Trophoblast cell (in vitro differentiated cells and primary cell): ENCODE measurements at regions not wholly inside any gene's neighbourhood (a gene's known extent, or its start where the extent isn't known, plus 50 kb on each side); places are given as distances from the start of the nearest gene placed in this dataset.
A peak's percentile ranks its signal among the peaks of the same experiment; 100 is the strongest.

Source experiments
- DNase-seq, 2 donors: peaks; one replicate each; pipeline ENCODE4 v3.0.0-alpha.2; 2016
- H2AFZ ChIP-seq: 2 replicates; pipeline ENCODE4 v1.6.1; 2013; ENCODE audit warnings: low read length, moderate library complexity, mild to moderate bottlenecking; ENCODE audit not compliant: insufficient read depth, poor library complexity
- H2AK5ac ChIP-seq: 2 replicates; pipeline ENCODE4 v1.6.1; 2013; ENCODE audit warnings: mild to moderate bottlenecking, low read length
- H2BK120ac ChIP-seq: 2 replicates; pipeline ENCODE4 v1.6.1; 2013; ENCODE audit warnings: low read length, mild to moderate bottlenecking, moderate library complexity; ENCODE audit not compliant: insufficient read depth, poor library complexity
- H2BK12ac ChIP-seq: 2 replicates; pipeline ENCODE4 v1.6.1; 2013; ENCODE audit warnings: mild to moderate bottlenecking, low read length, moderate library complexity
- H2BK5ac ChIP-seq: 2 replicates; pipeline ENCODE4 v1.6.1; 2013; ENCODE audit warnings: low read length, low read depth, moderate library complexity, mild to moderate bottlenecking; ENCODE audit not compliant: poor library complexity
- H3K14ac ChIP-seq: 2 replicates; pipeline ENCODE4 v1.6.1; 2013; ENCODE audit warnings: mild to moderate bottlenecking, low read length
- H3K18ac ChIP-seq: 2 replicates; pipeline ENCODE4 v1.6.1; 2013; ENCODE audit warnings: mild to moderate bottlenecking, low read length
- H3K23ac ChIP-seq: 2 replicates; pipeline ENCODE4 v1.6.1; 2013; ENCODE audit warnings: low read length
- H3K27ac ChIP-seq: 2 replicates; pipeline ENCODE4 v1.5.1; 2013; ENCODE audit warnings: low read depth, mild to moderate bottlenecking, inconsistent platforms, low read length, moderate library complexity
- H3K27me3 ChIP-seq: 2 replicates; pipeline ENCODE4 v1.6.1; 2013; ENCODE audit warnings: inconsistent platforms, mild to moderate bottlenecking, low read length, moderate library complexity; ENCODE audit not compliant: insufficient read depth
- H3K36me3 ChIP-seq, 2 experiments: 1 replicate in 1 of 2; 2 replicates in 1 of 2; pipeline ENCODE4 v1.6.1; 2013; ENCODE audit warnings: low read length in 2 of 2, mild to moderate bottlenecking in 2 of 2, moderate library complexity in 1 of 2; ENCODE audit not compliant: insufficient read depth in 2 of 2, control insufficient read depth in 1 of 2
- H3K4ac ChIP-seq: 2 replicates; pipeline ENCODE4 v1.6.1; 2013; ENCODE audit warnings: low read depth, mild to moderate bottlenecking, low read length, moderate library complexity
- H3K4me1 ChIP-seq, 2 experiments: 1 replicate in 1 of 2; 2 replicates in 1 of 2; pipeline ENCODE4 v1.6.1; 2013; ENCODE audit warnings: low read length in 2 of 2, mild to moderate bottlenecking in 2 of 2, moderate library complexity in 1 of 2; ENCODE audit not compliant: insufficient read depth in 2 of 2, control insufficient read depth in 1 of 2
- H3K4me2 ChIP-seq: 2 replicates; pipeline ENCODE4 v1.6.1; 2013; ENCODE audit warnings: inconsistent platforms, mild to moderate bottlenecking, low read length, moderate library complexity
- H3K4me3 ChIP-seq: 2 replicates; pipeline ENCODE4 v1.5.1; 2013; ENCODE audit warnings: mild to moderate bottlenecking, low read depth, low read length, inconsistent platforms
- H3K79me1 ChIP-seq: one replicate; pipeline ENCODE4 v1.6.1; 2013; ENCODE audit warnings: low read length
- H3K79me2 ChIP-seq: 2 replicates; pipeline ENCODE4 v1.6.1; 2013; ENCODE audit warnings: low read length, mild to moderate bottlenecking; ENCODE audit not compliant: control insufficient read depth, insufficient read depth, poor library complexity
- H3K9ac ChIP-seq: 2 replicates; pipeline ENCODE4 v1.6.1; 2013; ENCODE audit warnings: mild to moderate bottlenecking, low read length
- H3K9me3 ChIP-seq: 2 replicates; pipeline ENCODE4 v1.6.1; 2013; ENCODE audit warnings: low read depth, mild to moderate bottlenecking, control low read depth, inconsistent platforms, low read length; ENCODE audit not compliant: insufficient read depth
- H4K12ac ChIP-seq: 2 replicates; pipeline ENCODE4 v1.6.1; 2013; ENCODE audit warnings: low read depth, mild to moderate bottlenecking, low read length, moderate library complexity
- H4K8ac ChIP-seq: 2 replicates; pipeline ENCODE4 v1.6.1; 2013; ENCODE audit warnings: low read depth, mild to moderate bottlenecking, low read length, moderate library complexity
- H4K91ac ChIP-seq: one replicate; pipeline ENCODE4 v1.6.1; 2013; ENCODE audit warnings: low read depth, mild to moderate bottlenecking, low read length, moderate library complexity
- WGBS: extraction: QIAGEN DNeasy Blood & Tissue Kit; methylation state at CpG from one replicate; pipeline ENCODE4 v1.1.7; 2013; ENCODE audit warnings: missing lambda C conversion rate; ENCODE audit not compliant: insufficient read length, insufficient coverage; ENCODE audit errors: extremely low coverage; 5-methylcytosine and 5-hydroxymethylcytosine counted together

DNA sequence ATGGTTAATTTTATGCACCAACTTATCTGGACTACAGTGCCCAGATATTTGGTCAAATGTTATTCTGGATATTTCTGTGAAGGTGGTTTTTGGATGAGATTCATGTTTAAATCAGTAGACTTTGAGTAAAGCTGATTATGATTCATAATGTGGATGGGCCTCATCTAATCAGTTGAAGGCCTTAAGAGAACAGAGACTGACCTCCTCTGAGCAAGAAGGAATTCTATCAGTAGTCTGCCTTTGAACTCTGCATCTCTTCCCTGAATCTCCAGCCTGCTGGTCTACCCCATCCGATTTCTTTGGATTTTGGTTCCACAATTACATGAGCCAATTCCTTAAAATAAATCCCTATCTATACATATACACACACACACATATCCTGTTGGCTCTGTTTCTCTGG, 82.8 kb upstream of the MAP4K3 start:
- Histone ChIP-seq H2BK120ac (no peak overlapping the region), H3K4me1 (peaks cover 14 to 19% of the 10 kb centered on the region in 2 experiments), H3K27me3 (no peaks in the 10 kb centered on the region), H2BK12ac (no peak overlapping the region), H2AK5ac (no peak overlapping the region), H3K36me3 (no peaks in the 10 kb centered on the region), H3K14ac (no peak overlapping the region), H2BK5ac (no peak overlapping the region), H4K12ac (no peak overlapping the region), H3K9me3 (peaks cover 6% of the 10 kb centered on the region), H3K23ac (no peak overlapping the region), H3K4me3 (no peak overlapping the region), H3K79me2 (no peaks in the 10 kb centered on the region), H3K9ac (no peak overlapping the region), H2AFZ (no peak overlapping the region), H3K79me1 (peaks cover 5% of the 10 kb centered on the region), H4K91ac (no peak overlapping the region), H3K4ac (no peak overlapping the region), H4K8ac (no peak overlapping the region), H3K4me2 (no peak overlapping the region), H3K27ac (no peak overlapping the region), H3K18ac (no peak overlapping the region)
- no peak for DNase-seq
- WGBS: no CpG with 5 or more reads among the region's 1 CpG

DNA sequence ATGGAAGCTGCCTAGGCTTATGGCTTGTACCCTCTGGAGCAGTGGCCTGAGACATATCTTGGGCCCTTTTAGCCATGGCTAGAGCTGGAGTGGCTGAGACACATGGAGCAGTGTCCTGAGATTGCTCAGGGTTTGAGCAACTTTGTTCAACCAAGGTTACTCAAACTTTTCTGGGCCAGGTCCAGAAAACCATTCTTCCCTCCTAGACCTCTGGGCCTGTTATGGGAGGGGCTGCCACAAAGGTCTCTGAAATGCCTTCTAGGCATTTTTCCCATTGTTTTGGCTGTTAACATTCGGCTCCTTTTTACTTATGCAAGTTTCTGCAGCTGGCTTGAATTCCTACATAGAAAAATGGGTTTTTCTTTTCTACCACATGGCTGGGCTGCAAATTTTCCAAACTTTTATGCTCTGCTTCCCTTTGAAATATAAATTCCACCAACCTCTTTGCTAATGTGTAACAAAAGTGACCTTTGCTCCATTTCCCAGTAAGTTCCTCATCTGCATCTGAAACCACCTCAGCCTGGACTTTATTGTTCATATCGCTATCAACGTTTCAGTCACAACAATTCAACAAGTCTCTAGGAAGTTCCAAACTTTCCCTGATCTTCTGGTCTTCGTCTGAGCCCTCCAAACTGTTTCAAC, 84.9 kb upstream of the MAP4K3 start:
- H3K79me1 ChIP-seq: peaks cover 10% of the 10 kb centered on the region
- no peak overlapping the region for H4K12ac ChIP-seq
- no CpG with 5 or more reads among the region's 4 CpGs for WGBS
- no peak overlapping the region for H2AFZ ChIP-seq
- no peak overlapping the region for H4K91ac ChIP-seq
- no peak overlapping the region for H3K4ac ChIP-seq
- no peak overlapping the region for H3K14ac ChIP-seq
- no peak overlapping the region for H4K8ac ChIP-seq
- H3K9ac ChIP-seq: no peak overlapping the region
- no peaks in the 10 kb centered on the region for H3K36me3 ChIP-seq
- DNase-seq: no peak
- no peak overlapping the region for H3K27ac ChIP-seq
- H3K23ac ChIP-seq: no peak overlapping the region
- H3K27me3 ChIP-seq: no peaks in the 10 kb centered on the region
- H3K4me1 ChIP-seq: peaks cover 8 to 9% of the 10 kb centered on the region in 2 experiments
- H2BK12ac ChIP-seq: no peak overlapping the region
- H3K4me3 ChIP-seq: no peak overlapping the region
- no peak overlapping the region for H2BK120ac ChIP-seq
- no peak overlapping the region for H3K18ac ChIP-seq
- no peaks in the 10 kb centered on the region for H3K79me2 ChIP-seq
- no peak overlapping the region for H2BK5ac ChIP-seq
- no peak overlapping the region for H3K4me2 ChIP-seq
- no peak overlapping the region for H2AK5ac ChIP-seq
- H3K9me3 ChIP-seq: peaks cover 6% of the 10 kb centered on the region

DNA sequence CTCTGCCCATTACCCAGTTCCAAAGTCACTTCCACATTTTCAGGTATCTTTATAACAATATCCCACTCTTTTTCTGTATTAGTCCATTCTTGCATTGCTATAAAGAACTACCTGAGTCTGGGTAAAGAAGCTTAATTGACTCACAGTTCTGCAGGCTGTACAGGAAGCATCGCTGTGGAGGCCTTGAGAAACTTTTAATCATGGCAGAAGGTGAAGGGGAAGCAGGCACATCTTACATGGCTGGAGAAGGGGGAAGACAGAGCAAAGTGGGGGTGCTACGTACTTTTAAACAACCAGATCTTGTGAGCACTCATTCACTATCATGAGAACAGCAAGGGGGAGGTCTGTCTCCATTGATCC, 85.4 kb upstream of the MAP4K3 start:
- H2AFZ ChIP-seq: no peak overlapping the region
- peaks cover 8 to 9% of the 10 kb centered on the region in 2 experiments for H3K4me1 ChIP-seq
- H3K23ac ChIP-seq: no peak overlapping the region
- peaks cover 10% of the 10 kb centered on the region for H3K79me1 ChIP-seq
- H4K91ac ChIP-seq: no peak overlapping the region
- no peak overlapping the region for H3K9ac ChIP-seq
- no peak overlapping the region for H2BK5ac ChIP-seq
- H3K4me2 ChIP-seq: no peak overlapping the region
- H3K79me2 ChIP-seq: no peaks in the 10 kb centered on the region
- peaks cover 6% of the 10 kb centered on the region for H3K9me3 ChIP-seq
- peak overlapping the region; percentile 65 for H2BK12ac ChIP-seq
- H2BK120ac ChIP-seq: no peak overlapping the region
- no peaks in the 10 kb centered on the region for H3K36me3 ChIP-seq
- H3K4ac ChIP-seq: no peak overlapping the region
- H3K27me3 ChIP-seq: no peaks in the 10 kb centered on the region
- peak overlapping the region; percentile 94 for H2AK5ac ChIP-seq
- WGBS: no CpG with 5 or more reads among the region's 2 CpGs
- no peak overlapping the region for H3K18ac ChIP-seq
- no peak overlapping the region for H3K4me3 ChIP-seq
- H4K12ac ChIP-seq: no peak overlapping the region
- no peak overlapping the region for H4K8ac ChIP-seq
- no peak overlapping the region for H3K27ac ChIP-seq
- DNase-seq: no peak
- H3K14ac ChIP-seq: no peak overlapping the region

DNA sequence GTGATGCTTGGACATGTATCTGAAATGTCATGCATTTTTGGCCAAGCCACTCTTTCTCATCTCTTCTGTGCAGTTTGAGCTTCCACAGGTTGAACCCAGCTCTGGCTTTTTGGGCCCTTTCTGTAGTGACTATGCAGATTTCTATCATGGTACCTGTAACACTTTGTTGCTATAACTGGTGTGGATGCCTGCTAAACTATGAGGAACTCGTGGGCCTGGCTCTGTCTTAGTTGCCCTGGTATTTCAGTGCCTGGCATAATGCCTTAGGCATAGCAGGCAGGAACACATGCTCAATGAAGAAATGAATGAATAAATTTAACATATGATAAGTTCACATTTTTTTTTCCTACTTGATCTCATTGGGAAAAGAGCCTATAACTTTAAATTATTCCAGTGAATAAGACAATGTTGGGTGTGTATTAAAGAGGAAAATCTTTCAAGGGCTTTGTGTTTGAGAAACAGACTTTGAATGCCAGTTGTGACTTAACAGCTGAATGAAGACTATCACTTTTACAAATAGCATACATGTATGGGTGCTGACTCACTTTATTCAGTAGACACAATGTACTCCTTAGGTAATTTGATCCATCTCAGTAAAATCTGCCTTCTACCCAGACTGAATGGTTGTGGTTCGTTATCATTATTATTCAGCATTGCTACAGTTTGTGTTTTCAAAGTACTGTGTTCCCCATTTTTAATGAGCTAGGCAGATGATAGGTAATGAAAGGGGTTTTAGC, 86.4 kb upstream of the MAP4K3 start:
- H2BK5ac ChIP-seq: peak overlapping the region; percentile 26
- no peaks in the 10 kb centered on the region for H3K79me2 ChIP-seq
- peak in 1 of 2 donors; percentile 72 for DNase-seq
- no peak overlapping the region for H3K14ac ChIP-seq
- no peak overlapping the region for H3K18ac ChIP-seq
- no peak overlapping the region for H3K4ac ChIP-seq
- no peak overlapping the region for H3K27ac ChIP-seq
- H2BK120ac ChIP-seq: peak overlapping the region; percentile 77
- H3K4me3 ChIP-seq: no peak overlapping the region
- H4K12ac ChIP-seq: no peak overlapping the region
- H3K9ac ChIP-seq: no peak overlapping the region
- no peak overlapping the region for H2AK5ac ChIP-seq
- no CpG with 5 or more reads among the region's 2 CpGs for WGBS
- no peak overlapping the region for H3K23ac ChIP-seq
- H4K8ac ChIP-seq: no peak overlapping the region
- H3K79me1 ChIP-seq: peaks cover 10% of the 10 kb centered on the region
- no peaks in the 10 kb centered on the region for H3K36me3 ChIP-seq
- H4K91ac ChIP-seq: peak overlapping the region; percentile 30
- H3K4me2 ChIP-seq: no peak overlapping the region
- peak overlapping the region; percentile 82 for H2BK12ac ChIP-seq
- H2AFZ ChIP-seq: no peak overlapping the region
- peaks cover 8 to 9% of the 10 kb centered on the region in 2 experiments for H3K4me1 ChIP-seq
- H3K27me3 ChIP-seq: no peaks in the 10 kb centered on the region
- H3K9me3 ChIP-seq: peaks cover 6% of the 10 kb centered on the region
